Tibial nerve (tissue), 4 donors: ENCODE measurements at regions not wholly inside any gene's neighbourhood (a gene's known extent, or its start where the extent isn't known, plus 50 kb on each side); places are given as distances from the start of the nearest gene placed in this dataset.

Source experiments
- DNase-seq, 2 donors: peaks; one replicate each; pipeline ENCODE4 v3.0.0-alpha.2; 2019; ENCODE audit warnings: low spot score in 2 of 2
- H3K27ac ChIP-seq, 4 donors: fragments of 200-600 bp; sonication (generic) in 3 of 4; one replicate each; pipeline ENCODE4 v1.5.1; 2017 to 2019; ENCODE audit warnings: mild to moderate bottlenecking in 1 of 4
- H3K27me3 ChIP-seq, 2 donors: fragments of 200-600 bp; sonication (generic) in 1 of 2; one replicate each; pipeline versions ENCODE4 v1.5.1 to v1.6.0; 2017 to 2019
- H3K36me3 ChIP-seq, 3 donors: fragments of 200-600 bp; sonication (generic); one replicate each; pipeline ENCODE4 v1.5.1; 2018 to 2019
- H3K4me1 ChIP-seq, 4 donors: fragments of 200-600 bp; sonication (generic) in 3 of 4; one replicate each; pipeline ENCODE4 v1.5.1; 2017 to 2019
- H3K4me3 ChIP-seq, 4 donors: fragments of 200-600 bp; sonication (generic) in 3 of 4; one replicate each; pipeline ENCODE4 v1.5.1; 2017 to 2019; ENCODE audit warnings: mild to moderate bottlenecking in 1 of 4, moderate library complexity in 1 of 4
- H3K9me3 ChIP-seq, 4 donors: fragments of 200-600 bp; sonication (generic) in 3 of 4; one replicate each; pipeline ENCODE4 v1.5.1; 2017 to 2019
- EP300 ChIP-seq, 2 donors: sonication (generic); formaldehyde crosslinking; IDR thresholded peaks; one replicate each; pipeline ENCODE4 v1.6.1; 2017; ENCODE audit warnings: antibody characterized with exemption in 2 of 2, mild to moderate bottlenecking in 1 of 2
- POLR2A ChIP-seq, 2 donors: fragments of 450-650 bp; IDR thresholded peaks; one replicate each; pipeline ENCODE4 v1.6.1; 2017; ENCODE audit warnings: antibody characterized with exemption in 2 of 2, mild to moderate bottlenecking in 2 of 2, moderate library complexity in 2 of 2
- WGBS, 2 donors: methylation state at CpG; one replicate each; pipeline ENCODE4 v1.1.5; 2018; 5-methylcytosine and 5-hydroxymethylcytosine counted together
- TF ChIP-seq, protein P1 (sequence below), 5 experiments: fragments of 200-600 bp in 3 of 5; fragments of 450-650 bp in 2 of 5; sonication (generic) in 3 of 5; IDR thresholded peaks; one replicate each; pipeline ENCODE4 v1.5.1; 2016 to 2019; ENCODE audit warnings: antibody characterized with exemption in 5 of 5, mild to moderate bottlenecking in 3 of 5, moderate library complexity in 2 of 5

DNA sequence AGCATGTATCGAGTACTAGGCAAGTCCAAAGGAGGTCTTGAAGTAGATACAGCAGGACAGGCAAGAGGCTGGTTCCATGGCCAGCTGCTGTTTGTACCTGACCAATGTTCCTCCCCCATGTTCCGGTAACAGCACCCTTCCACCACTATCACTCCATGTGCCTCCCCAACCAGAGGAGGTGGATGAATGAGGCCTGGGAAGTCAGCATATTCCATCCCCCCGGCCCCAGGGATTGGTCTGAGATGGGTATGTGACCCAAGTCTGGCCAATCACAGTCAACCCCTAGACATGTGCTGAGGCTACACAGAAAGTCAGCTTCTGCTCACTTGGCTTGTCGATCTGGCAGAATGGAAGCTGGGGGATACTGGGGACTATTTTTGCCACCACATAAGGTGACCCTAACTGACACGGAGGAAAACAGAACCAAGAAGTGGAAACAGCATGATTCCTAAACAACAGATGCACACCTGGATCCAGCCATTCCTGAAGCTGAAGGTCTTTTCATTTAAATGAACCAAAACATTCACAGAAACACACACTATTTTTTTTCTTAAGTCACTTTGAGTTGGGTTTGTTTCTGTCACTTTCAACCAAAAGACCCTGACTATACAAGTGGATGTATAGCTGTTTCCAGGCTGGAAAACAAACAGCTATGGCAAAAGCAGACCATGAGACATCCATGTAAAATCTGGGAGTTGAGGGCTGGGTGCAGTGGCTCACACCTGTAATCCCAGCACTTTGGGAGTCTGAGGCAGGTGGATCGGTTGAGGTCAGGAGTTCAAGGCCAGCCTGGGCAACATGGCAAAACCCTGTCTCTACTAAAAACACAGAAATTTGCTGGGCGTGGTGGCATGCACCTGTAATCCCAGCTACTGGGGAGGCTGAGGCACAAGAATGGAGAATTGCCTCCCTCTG is 70.4 kb upstream of the PTPN1 start:
- Histone ChIP-seq H3K27me3 (no peaks in the 10 kb centered on the region), H3K4me3 (no peak overlapping the region), H3K9me3 (no peaks in the 10 kb centered on the region), H3K4me1 (peaks cover 0 to 17% (median 8%) of the 10 kb centered on the region in 4 donors), H3K36me3 (no peaks in the 10 kb centered on the region), H3K27ac (peak overlapping the region in 2 of 4 donors; percentile 5 to 14)
- WGBS, 2 donors = 88 to 95% methylated on average over 7 of the region's 7 CpGs
- TF ChIP-seq, protein P1, sequence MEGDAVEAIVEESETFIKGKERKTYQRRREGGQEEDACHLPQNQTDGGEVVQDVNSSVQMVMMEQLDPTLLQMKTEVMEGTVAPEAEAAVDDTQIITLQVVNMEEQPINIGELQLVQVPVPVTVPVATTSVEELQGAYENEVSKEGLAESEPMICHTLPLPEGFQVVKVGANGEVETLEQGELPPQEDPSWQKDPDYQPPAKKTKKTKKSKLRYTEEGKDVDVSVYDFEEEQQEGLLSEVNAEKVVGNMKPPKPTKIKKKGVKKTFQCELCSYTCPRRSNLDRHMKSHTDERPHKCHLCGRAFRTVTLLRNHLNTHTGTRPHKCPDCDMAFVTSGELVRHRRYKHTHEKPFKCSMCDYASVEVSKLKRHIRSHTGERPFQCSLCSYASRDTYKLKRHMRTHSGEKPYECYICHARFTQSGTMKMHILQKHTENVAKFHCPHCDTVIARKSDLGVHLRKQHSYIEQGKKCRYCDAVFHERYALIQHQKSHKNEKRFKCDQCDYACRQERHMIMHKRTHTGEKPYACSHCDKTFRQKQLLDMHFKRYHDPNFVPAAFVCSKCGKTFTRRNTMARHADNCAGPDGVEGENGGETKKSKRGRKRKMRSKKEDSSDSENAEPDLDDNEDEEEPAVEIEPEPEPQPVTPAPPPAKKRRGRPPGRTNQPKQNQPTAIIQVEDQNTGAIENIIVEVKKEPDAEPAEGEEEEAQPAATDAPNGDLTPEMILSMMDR (IDR thresholded peaks at IDR 0.05) = no peak
- TF ChIP-seq POLR2A (IDR thresholded peaks at IDR 0.05) = no peak
- no peak for TF ChIP-seq EP300 (IDR thresholded peaks at IDR 0.05)
- no peak for DNase-seq

DNA sequence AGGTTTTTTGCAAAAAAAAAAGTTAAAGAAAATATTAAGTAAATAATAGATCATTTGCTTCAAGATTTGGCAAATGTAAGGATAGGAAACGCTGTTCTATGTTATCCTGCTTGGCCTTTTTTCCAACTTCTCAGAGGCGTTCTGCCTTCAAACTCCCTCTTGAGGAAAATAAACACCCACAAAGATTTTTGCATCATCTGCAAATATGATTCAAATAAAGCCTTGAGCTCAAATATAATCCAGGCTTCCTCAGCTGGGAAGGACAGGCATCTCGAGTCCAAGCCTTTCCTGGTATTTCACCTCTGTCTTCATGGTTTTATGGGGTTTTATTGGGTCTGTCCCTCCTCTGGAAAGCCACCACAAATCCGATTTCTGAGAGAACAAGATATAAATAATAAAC is 67.7 kb upstream of the PTPN1 start:
- TF ChIP-seq, protein P1 (IDR thresholded peaks at IDR 0.05) = no peak
- TF ChIP-seq POLR2A (IDR thresholded peaks at IDR 0.05) = no peak
- no peak for TF ChIP-seq EP300 (IDR thresholded peaks at IDR 0.05)
- no peak for DNase-seq
- no peaks in the 10 kb centered on the region for H3K9me3 ChIP-seq

GRCh38 chr20:50445354-50446151 is 64.6 kb upstream of the PTPN1 start:
- H3K9me3 ChIP-seq = no peaks in the 10 kb centered on the region
- peaks cover 0 to 27% (median 13%) of the 10 kb centered on the region in 4 donors for H3K4me1 ChIP-seq
- no peak overlapping the region for H3K27ac ChIP-seq
- no peak for DNase-seq
- H3K27me3 ChIP-seq = no peaks in the 10 kb centered on the region
- H3K36me3 ChIP-seq = no peaks in the 10 kb centered on the region
- no peak overlapping the region for H3K4me3 ChIP-seq
- TF ChIP-seq, protein P1 (IDR thresholded peaks at IDR 0.05) = no peak
- TF ChIP-seq EP300 (IDR thresholded peaks at IDR 0.05) (no peak), POLR2A (IDR thresholded peaks at IDR 0.05) (no peak)
- 84 to 86% methylated on average over 13 of the region's 13 CpGs for WGBS, 2 donors

More for the DNA sequence above, 67.7 kb upstream of the PTPN1 start:
- Histone ChIP-seq H3K27ac (peak overlapping the region in 1 of 4 donors; percentile 66), H3K27me3 (no peaks in the 10 kb centered on the region), H3K4me1 (peaks cover 0 to 17% (median 8%) of the 10 kb centered on the region in 4 donors), H3K36me3 (no peaks in the 10 kb centered on the region), H3K4me3 (no peak overlapping the region)
- 25 to 34% methylated on average over 4 of the region's 4 CpGs for WGBS, 2 donors

- 77 to 80% methylated on average over 16 of the region's 16 CpGs for WGBS, 2 donors
- Histone ChIP-seq H3K27ac (peak overlapping the region in 1 of 4 donors; percentile 24), H3K36me3 (no peaks in the 10 kb centered on the region), H3K27me3 (no peaks in the 10 kb centered on the region), H3K4me3 (no peak overlapping the region), H3K4me1 (peaks cover 0 to 29% (median 18%) of the 10 kb centered on the region in 4 donors), H3K9me3 (no peaks in the 10 kb centered on the region)
- DNase-seq = no peak
- TF ChIP-seq EP300 (IDR thresholded peaks at IDR 0.05) (no peak), POLR2A (IDR thresholded peaks at IDR 0.05) (no peak)
- TF ChIP-seq, protein P1 (IDR thresholded peaks at IDR 0.05) = no peak
These were observed 63.7 kb upstream of the PTPN1 start for GRCh38 chr20:50446351-50447101.
